ENCODE measurements at regions not wholly inside any gene's neighbourhood (a gene's known extent, or its start where the extent isn't known, plus 50 kb on each side); places are given as distances from the start of the nearest gene placed in this dataset.

DNA sequence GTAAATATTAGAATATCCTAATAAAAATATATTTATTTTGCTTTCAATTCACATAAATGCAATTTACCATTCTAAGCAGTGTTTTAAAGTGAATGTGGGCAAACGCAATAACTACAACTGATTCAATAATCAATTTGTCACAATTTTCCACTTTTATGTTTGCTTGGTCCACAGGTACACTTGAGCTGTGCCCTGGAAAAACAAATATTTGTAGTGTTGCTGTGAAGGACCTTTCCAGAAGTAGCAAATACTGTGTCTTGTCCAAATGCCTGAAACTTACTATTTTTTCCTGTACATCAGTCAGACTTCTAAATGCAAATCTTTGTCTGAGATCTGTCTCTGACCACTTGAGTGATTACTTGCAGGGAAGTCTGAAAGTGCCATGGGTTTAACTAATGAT lies 845.8 kb upstream of the SLITRK5 start:
- DNase-seq (no peak), ATAC-seq (ENCODE audit: poor library complexity) (no peak)
- intact Hi-C loops (cut with DNase I): no loop called here

DNA sequence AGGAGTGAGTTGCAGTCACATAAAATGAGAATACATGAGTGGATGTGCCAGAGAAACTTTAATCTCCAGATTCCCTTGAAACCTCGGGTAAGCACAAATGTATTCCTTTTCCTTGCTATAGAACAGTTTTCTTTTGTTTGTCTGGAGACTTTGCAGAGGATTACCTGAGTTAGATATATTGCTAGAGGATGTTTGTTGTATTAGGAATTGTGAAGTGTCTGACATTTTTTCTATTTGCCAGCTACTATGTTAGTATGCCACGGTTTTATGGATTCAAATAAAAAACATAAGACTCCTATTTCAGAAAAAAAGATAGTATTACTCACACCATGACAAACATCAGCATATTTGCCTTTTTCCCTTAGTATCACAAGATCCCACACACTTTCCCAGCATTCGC lies 844.9 kb upstream of the SLITRK5 start:
- intact Hi-C loops (cut with DNase I): no loop called here
- ATAC-seq (ENCODE audit: poor library complexity) (no peak), DNase-seq (no peak)

- intact Hi-C loops (cut with DNase I): no loop called here
- no peak for DNase-seq
- ATAC-seq (ENCODE audit: poor library complexity): no peak
These were observed 841.1 kb upstream of the SLITRK5 start for GRCh38 chr13:86830046-86830445.

DNA sequence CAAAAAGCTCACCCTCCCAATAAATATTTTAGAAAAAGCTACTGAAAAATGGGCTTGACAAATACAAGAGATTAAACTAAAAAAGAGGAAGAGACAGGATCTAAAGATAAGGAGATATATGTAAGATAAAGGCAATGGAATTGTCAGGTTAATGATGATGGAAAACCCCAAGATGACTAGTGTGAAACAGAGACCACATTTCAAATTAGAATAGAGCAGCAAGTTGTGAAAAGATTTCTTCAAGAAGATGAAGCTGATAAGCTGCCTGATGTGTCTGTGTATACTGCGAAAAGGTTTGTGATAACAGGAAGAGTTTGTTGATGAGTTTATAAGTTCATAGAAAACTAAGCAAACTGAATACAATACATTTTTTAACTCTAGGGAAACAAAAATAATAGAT lies 840.1 kb upstream of the SLITRK5 start:
- ATAC-seq (ENCODE audit: poor library complexity): no peak
- intact Hi-C loops (cut with DNase I): no loop called here
- DNase-seq: no peak

DNA sequence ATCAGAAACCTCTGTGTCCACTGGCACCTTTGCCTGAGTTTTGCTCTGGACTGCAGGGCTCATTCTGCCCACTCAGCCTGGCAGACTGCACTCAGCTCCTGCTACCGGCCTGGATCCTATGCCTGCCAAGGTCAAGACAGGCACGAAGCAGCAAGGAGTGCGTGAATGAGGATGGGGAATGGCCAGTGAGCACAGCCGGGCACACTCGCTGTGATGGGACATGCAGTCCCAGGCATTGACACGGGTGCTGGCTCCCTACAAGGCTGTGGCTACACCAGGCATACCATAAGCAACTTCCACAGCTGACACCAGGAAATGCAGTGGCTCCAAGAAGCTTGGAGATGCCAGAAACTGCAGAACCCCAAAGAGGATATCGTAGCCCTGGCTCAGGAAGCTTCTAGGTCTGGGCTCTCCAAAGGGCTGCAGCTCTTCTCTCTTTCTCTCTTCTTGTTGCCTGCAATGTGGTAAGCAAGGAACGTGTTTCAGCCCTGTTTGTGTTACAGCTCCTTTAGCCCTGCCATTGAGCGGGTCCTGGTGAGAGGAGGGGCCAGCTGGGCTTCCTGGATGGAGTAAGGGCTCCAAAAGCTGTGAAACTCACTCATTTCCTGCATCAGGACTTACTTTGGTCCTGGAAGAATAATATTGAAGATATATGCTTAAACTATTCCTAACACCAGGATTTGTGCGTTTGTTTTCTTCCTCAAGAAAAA lies 832.6 kb upstream of the SLITRK5 start:
- DNase-seq: no peak
- intact Hi-C loops (cut with DNase I): no loop called here

GRCh38 chr13:86839221-86839620 lies 832.0 kb upstream of the SLITRK5 start:
- intact Hi-C loops (cut with DNase I): no loop called here
- no peak for DNase-seq
- no peak for ATAC-seq (ENCODE audit: poor library complexity)

More for the DNA sequence above, 832.6 kb upstream of the SLITRK5 start:
- ATAC-seq (ENCODE audit: poor library complexity): no peak

DNA sequence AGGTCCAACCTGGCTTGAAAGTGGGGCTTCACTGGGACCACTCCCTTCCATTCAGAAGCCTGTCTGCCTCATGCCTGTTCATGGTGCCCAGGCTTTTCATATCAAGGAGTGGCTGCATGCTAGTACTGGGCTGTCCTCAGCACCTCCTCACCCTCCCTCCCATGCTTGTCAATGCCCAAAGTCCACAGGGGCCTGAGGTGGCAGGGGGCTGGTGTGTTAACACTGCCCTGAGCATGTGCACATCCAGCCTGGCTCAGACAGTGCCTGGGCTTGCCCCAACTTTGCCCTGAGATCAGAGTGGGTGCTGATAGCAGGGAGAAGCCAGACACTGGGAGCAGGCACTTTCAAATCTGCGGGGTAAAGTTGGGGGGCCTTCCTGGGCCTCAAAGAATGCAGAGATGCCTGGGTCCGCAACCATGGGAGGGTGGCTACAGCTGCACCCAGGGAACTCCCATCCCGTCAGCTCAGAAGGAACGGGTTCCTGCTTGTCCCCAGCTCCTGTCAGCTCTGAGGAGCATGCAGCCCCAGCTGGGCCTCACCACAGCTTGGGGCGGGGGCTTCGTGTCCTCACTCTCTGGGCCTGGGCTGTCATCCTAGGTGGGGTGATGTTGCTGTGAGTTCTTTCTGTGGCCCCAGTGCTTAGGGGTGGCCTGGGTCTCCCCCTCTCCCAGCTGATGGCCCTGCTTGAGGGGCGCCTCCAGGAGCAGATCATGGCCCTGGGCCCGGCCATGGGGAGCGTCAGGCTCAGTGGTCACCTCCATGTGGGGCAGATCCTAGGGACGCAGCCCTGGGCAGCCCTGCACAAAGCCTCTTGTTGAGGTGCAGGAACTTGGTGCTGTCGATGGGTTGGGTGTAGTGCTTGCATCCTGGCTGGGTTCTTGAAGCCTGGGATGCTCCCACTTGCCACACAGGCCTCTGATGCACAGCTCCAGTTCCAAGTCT lies 830.6 kb upstream of the SLITRK5 start:
- DNase-seq (no peak), ATAC-seq (ENCODE audit: poor library complexity) (no peak)
- intact Hi-C loops (cut with DNase I): no loop called here

- intact Hi-C loops (cut with DNase I): no loop called here
- ATAC-seq (ENCODE audit: poor library complexity): no peak
- no peak for DNase-seq
These were observed 829.9 kb upstream of the SLITRK5 start for GRCh38 chr13:86841264-86841663.

- DNase-seq (no peak), ATAC-seq (ENCODE audit: poor library complexity) (no peak)
- intact Hi-C loops (cut with DNase I): no loop called here
These were observed 824.7 kb upstream of the SLITRK5 start for GRCh38 chr13:86846501-86846900.

- ATAC-seq (ENCODE audit: poor library complexity): no peak
- no peak for DNase-seq
- intact Hi-C loops (cut with DNase I): no loop called here
These were observed 822.5 kb upstream of the SLITRK5 start for GRCh38 chr13:86848716-86849115.

GRCh38 chr13:86856991-86857390 lies 814.2 kb upstream of the SLITRK5 start:
- ATAC-seq (ENCODE audit: poor library complexity): no peak
- no peak for DNase-seq
- intact Hi-C loops (cut with DNase I): no loop called here

DNA sequence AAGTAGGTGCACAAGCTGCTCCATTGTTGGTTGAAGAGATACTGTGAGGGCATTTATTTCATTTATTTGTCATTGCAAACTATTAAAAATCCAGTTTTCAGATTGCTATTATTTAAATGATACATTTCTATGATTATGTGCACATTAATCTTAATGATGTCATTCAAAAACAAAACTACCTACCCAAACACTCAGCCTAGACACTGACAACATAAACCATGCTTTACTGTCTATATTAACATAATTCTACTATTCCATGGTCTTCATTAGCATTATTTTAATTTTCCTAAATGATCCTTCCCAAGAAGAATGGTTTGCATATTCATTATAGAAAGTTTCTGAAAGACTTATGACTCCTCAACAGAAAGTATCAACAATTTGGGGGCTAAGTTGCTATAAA lies 813.0 kb upstream of the SLITRK5 start:
- no peak for ATAC-seq (ENCODE audit: poor library complexity)
- DNase-seq: no peak

DNA sequence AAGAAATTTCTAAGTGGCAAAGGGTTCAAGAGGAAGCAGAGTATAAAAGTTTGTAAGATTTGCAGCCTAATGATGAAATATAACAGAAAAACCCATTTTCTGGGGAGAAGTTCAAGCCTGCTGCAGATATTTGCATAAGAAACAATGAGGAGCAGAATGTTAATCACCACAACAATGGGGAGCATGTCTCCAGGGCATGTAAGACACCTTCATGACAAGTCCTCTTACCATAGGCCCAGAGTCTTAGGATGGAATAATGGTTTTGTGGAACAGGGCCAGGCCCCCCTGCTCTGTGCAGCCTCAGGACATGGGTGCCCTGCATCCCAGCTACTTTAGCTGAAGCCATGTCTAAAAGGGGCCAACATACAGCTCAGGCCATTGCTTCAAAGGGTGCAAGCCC lies 809.0 kb upstream of the SLITRK5 start:
- intact Hi-C loops (cut with DNase I): no loop called here

More for the DNA sequence above, 813.0 kb upstream of the SLITRK5 start:
- intact Hi-C loops (cut with DNase I): no loop called here

DNA sequence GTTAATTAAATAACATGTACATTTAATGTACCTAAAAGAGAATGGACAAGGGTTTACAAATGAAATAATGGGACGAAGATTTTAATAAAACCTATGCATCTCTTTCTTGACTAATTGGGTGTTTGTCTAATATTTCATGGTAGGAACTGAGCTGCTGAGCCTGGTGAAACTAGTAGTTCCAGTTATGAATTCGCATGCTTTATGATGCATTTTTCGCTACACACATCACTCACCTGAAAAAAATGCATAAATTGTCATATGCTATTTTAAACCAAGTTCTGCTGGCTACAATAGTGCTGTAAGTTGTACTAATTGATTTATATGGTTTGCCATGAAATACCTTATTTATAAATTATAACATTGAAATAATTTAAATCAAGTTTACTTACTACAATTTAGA lies 806.8 kb upstream of the SLITRK5 start:
- intact Hi-C loops (cut with DNase I): no loop called here
- ATAC-seq (ENCODE audit: poor library complexity) (no peak), DNase-seq (no peak)

More for the DNA sequence above, 809.0 kb upstream of the SLITRK5 start:
- ATAC-seq (ENCODE audit: poor library complexity): no peak
- no peak for DNase-seq

GRCh38 chr13:86870444-86870843 lies 800.7 kb upstream of the SLITRK5 start:
- DNase-seq (no peak), ATAC-seq (ENCODE audit: poor library complexity) (no peak)
- intact Hi-C loops (cut with DNase I): no loop called here

GRCh38 chr13:86877441-86877840 lies 793.7 kb upstream of the SLITRK5 start:
- ATAC-seq (ENCODE audit: poor library complexity) (no peak), DNase-seq (no peak)
- intact Hi-C loops (cut with DNase I): no loop called here

GRCh38 chr13:86878781-86879180 lies 792.4 kb upstream of the SLITRK5 start:
- intact Hi-C loops (cut with DNase I): no loop called here
- no peak for DNase-seq

GRCh38 chr13:86881390-86881789 lies 789.8 kb upstream of the SLITRK5 start:
- DNase-seq: no peak
- peak; percentile 41 for ATAC-seq (ENCODE audit: poor library complexity)
- intact Hi-C loops (cut with DNase I): no loop called here

More at GRCh38 chr13:86878781-86879180, 792.4 kb upstream of the SLITRK5 start:
- ATAC-seq (ENCODE audit: poor library complexity): no peak

GRCh38 chr13:86882107-86882506 lies 789.1 kb upstream of the SLITRK5 start:
- DNase-seq (no peak), ATAC-seq (ENCODE audit: poor library complexity) (no peak)
- intact Hi-C loops (cut with DNase I): no loop called here

DNA sequence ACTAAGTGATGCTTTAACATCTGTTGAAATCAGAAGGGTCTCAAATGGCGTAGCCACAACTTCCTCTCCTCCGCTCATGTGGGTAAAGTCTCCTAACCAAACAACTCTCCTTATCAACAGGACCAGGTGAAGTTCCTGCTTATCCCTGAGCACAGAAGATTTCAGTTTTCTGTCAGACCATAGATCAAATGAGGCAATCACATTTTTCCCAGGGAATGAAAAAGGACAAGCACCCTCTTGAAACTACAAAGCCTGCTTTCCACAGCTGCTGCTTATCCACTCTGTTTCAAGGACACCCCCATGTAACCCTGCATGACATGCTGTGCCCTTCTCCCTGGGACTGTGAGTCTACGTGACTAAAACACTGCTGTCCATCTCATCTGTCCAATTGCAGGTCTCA lies 788.3 kb upstream of the SLITRK5 start:
- DNase-seq (no peak), ATAC-seq (ENCODE audit: poor library complexity) (peak; percentile 73)
- intact Hi-C loops (cut with DNase I): no loop called here

Measured in Right ventricle myocardium superior (tissue), 1 donor.